HG03280 (cell line): ENCODE measurements at regions not wholly inside any gene's neighbourhood (a gene's known extent, or its start where the extent isn't known, plus 50 kb on each side); places are given as distances from the start of the nearest gene placed in this dataset.
"Not testable (repeated sequence)": the region's sequence is repeated elsewhere in the genome, so short reads cannot be mapped to it uniquely, and the experiment has no call there.

Experiments
- ATAC-seq: cut with Tn5 transposase; IDR thresholded peaks from one replicate; pipeline ENCODE4 v1.9.1; 2021; ENCODE audit warnings: mild to moderate bottlenecking, moderate library complexity; ENCODE audit not compliant: unreplicated experiment

DNA sequence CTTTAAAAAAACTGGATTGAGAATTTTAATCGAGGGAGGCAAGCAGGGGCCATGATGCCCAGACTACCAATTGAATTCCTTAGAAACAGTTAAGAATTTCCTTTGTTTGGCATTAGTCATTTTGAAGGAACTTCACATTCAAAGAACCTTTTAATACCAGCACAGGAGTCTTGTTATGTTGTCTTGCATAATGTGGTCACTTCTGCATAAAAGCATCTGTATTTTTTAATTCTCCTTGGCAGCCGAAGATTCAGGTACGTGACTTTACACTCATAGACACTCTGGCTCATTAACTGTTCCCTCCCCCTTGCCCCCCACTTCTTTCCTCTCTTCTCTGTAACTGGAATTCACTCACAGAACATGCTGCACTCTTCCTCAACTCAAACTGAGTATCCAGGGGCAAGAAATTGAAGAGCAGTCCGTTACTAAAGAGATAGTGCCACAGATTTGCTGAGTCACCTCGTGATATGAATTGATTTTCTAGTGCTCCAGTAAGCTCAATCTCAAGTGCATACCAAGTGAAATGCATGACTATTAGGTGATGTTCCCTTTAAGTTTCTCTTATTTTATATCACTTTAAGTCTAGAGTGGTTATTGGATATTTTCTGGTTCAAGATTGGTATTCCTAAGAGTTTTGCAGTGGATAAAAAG, 572.2 kb upstream of the SOX9 start:
- ATAC-seq, result no peak

DNA sequence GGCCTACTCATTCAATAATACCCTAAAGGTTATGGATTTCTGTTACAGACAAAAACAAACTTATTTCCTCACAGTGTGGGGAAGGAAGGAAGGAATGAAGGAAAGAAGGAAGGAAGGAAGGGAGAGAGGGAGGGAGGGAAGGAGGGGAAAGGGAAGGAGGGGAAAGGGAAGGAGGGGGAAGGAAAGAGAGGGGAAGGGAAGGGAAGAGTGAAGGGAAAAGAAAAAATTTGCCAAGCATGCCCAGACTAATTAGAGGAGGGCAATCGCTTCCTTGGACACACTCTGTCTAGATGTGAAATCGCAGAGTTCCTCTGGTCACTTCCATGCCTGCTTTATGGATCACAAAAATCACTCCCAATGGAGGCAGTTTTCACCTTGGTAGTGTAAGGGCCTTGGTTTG, 570.1 kb upstream of the SOX9 start:
- ATAC-seq, result no peak

DNA sequence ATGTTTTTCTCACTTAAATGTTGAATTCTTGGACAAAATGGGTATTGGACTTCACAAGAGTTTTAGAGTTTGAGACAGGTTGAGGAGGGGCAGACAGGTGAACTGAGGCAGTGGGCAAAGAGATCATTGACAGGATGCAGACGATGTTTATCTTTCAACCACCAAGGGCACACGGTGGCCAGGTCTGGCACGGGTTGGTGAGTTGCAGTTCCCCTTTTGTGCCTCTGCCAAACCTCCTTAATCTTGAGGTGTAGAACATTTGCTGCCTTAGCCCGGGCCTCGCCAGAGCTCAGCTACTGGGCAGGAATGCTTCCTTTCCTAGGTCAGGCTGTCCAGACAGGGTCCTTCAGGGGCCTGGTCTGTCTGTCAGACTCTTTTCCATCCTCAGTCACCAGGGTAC, 567.4 kb upstream of the SOX9 start:
- ATAC-seq, result no peak

DNA sequence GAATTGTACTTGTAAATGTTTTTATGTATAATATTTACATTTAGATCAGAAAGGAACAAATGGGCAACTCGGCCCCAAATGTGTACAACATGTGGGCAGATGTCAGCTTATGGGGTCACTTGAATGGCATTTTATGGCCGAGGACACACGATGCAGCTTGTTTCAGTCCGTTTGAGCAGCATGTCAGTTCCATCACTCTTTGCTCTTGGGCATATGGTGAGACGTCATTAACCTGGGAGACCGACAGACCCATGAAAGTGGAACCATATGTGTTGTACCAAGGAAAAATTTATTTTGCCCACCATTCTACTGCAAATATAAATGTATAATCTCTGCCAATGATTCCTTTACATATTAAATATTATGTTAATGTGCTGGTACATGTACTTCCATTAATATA, 561.9 kb upstream of the SOX9 start:
- ATAC-seq, result no peak

DNA sequence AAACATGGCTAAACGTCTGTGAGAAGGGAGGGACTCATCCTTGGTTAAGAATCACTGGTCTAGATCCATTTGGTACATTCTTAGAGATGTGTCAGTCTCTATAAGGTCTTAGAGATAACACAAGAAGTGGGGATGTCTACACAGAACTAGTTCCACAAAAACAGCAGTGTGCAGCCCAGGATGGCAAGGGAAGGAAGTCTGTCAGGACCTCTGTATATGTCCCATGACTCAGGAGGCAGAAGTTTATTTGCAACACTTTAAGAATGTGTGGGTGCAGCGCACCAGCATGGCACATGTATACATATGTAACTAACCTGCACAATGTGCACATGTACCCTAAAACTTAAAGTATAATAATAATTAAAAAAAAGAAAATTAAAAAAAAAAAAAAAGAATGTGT, 548.5 kb upstream of the SOX9 start:
- no peak for ATAC-seq

DNA sequence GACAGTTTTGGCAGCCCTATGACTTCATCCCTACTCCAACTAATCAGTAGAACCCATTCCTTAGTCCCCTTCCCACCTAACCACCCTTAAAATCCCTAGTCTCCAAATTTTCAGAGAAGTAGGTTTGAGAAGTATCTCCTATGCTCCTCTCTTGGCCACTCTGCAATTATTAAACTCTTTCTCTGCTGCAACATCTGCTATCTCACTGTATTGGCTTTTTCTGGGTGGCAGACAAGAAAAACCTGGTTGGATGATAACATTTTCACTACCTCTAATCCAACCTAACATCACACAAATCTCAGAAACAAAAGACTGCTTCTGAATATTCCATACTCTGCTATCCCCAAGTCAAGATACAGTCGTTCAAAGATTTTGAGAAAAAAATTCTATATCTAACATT, 542.4 kb upstream of the SOX9 start:
- ATAC-seq, result no peak

DNA sequence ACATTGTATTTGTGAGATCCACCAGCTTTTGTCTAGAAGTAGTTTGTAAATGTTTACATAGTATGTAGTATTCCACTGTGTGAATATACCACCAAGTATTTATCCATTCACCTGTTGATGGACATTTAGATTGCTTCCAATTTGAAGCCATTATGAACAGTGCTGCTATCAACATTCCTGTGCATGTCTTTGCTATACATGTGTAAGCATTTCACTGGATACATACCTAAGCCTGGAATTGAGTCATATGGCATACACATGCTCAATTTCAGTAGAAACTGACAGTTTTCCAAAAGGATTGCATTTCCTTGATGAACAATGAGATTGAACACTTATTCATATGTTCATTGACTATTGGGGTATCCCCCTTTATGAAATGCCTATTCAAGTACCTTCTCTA, 540.6 kb upstream of the SOX9 start:
- ATAC-seq, result no peak

DNA sequence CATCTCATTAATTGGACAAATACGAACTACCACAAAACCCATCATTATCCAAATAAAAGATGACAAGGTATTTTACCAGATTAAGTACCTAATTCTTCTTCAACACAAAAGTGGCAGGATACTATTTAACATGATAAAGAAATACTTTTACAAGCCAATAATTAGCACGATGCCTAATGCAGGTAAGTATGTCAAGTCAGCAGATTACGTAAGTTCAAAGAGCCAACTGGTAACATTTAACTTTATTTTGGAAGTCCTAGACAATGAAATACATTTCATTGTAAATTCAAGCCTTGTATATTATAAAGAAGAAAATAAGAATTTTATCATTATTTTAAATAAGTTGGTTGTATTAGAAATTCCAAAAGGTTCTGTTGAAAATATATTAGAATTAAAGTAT, 535.3 kb upstream of the SOX9 start:
- no peak for ATAC-seq

DNA sequence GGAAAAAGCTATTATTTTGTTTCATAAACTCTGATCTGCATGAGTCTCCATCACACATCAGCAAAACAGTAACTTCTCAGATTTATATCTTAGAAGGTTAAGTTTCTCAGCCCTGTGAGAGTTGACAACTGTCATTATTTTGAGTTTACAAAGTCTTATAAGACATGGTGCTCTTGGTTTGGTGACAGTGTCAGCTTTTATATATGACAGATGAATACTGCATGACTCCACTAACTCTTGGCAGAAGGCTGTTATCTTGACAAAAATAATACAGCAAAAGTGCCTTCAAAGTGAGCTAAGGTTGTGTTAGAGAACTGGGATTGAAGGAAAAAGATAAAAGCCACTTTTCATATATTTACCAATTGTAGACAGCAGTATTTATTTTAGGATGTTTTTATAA, 528.4 kb upstream of the SOX9 start:
- no peak for ATAC-seq

DNA sequence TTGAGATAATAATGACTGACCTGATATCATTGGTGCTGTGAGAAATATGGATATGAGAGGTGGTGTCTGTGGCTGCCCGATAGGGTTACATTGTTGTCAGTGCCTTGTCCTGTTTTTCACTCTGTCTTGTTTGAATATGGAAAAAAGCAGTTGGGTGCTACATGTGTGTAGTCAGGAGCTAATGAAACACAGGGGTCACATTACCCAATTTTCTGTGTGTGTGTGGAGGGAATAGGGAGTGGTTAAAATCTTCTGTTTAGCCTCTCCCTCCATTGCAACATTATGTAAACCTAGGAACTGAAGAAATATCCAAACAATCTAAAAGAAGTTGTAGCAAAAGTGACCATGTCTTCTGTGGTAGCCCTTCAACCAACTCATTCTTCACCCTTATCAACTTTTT, 527.7 kb upstream of the SOX9 start:
- ATAC-seq, result no peak

DNA sequence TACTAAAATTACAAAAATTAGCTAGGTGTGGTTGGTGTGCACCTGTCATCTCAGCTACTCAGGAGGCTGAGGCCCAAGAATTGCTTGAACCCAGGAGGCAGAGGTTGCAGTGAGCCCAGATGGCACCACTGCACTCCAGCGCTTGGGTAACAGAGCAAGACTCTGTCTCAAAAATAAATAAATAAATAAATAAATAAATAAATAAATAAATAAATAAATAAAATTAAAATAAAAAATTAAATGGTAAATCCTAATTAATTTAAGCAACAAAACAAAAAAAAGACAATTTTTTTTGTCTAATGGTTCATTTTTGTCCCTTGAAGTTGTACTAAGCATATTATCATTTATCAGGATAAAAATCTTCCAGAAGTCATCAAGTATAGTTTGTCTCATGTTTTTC, 521.2 kb upstream of the SOX9 start:
- ATAC-seq, result not testable (repeated sequence)

DNA sequence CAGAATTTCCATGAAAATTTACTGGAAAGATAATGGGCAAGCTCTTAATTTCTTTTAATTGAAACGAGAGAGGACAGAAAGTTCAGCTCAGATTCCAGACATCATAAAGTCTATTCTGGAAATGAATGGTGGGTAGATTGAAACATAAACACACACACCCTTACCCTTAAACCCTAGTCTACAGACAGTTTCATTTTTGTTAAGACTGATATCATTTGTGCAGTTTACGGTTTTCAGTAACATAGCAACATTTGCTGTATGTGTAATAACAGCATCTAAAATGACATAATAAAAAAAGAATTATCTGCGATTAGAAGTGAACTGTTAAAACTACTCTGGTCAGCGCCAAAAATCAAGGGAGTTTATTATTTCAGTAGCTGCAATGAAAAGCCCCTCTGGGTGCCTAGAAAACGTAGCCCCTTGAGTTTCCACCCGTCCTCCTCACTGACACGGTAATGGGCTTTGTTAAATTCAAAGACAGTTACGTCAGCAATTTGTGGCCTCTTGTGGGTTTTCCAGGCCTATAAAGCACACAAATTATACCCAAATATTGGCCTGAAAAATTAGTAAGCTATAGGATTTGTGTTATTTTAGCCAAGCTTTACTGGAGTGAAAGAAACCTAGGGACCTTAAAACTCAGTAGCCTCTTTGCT, 520.6 kb upstream of the SOX9 start:
- ATAC-seq, result no peak

DNA sequence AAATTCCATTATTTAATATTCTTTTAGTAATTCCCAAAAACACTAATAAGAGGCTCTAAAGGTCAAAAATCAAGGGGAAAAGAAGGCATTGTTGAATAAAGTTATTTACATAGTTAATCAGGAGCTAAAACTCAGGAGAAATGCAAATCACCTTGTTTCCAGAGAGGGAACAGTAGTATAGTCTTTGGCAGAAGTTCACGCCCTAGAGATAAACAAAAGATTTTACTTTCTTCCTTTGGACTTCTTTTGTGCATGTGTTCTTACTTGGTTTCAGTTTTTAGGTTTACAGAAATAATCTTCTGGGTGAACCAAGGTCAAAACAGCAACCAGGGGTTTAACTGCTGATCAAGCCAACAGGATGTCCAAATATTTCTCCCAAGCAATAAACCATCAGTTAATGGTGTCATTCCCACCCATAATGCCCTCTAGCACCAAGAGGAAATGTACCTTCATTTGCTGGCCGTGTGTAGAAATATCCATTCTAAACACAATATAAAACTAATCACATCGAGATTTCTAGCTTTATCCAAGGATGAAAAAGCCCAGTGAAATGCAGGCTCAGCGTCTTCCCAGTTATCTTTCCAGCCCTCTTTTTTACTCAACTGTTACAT, 518.8 kb upstream of the SOX9 start:
- no peak for ATAC-seq

DNA sequence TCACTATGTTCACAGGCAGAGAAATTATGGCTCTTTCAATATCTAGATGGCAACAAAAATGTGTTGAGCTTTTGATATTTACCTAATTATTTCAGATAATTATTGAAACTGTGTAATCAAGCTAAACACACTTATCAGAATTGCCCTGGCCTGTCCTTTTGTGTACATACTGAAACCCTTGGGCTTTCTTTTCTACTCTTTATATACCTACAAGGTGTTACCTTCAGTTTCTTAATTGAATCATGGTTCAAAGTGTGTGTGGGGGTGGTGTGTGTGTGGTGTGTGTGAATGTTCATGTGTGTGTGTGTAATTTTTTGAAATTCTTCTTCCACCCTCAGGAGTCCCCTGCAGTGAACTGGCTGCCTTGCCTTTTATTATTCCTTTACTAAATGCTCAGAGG, 506.8 kb upstream of the SOX9 start:
- no peak for ATAC-seq

DNA sequence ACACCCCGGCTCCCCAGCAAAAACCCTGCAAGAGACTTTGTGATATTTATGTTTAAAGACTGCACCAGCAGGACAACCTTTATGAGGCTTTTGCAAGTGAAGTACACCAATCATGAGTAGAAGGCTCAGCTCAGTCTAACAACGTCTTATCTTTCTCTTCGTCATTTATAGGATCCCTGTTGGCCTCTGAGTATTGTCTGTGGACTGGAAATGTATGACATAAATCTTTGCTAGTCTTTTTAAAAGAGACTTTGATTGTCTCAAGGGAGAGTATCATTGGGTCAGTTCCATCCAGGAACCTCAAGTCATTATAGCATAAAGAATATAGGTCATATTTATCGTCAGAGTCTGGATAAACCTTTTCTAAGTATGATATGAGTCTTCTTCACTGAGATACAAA, 505.0 kb upstream of the SOX9 start:
- ATAC-seq, result no peak

DNA sequence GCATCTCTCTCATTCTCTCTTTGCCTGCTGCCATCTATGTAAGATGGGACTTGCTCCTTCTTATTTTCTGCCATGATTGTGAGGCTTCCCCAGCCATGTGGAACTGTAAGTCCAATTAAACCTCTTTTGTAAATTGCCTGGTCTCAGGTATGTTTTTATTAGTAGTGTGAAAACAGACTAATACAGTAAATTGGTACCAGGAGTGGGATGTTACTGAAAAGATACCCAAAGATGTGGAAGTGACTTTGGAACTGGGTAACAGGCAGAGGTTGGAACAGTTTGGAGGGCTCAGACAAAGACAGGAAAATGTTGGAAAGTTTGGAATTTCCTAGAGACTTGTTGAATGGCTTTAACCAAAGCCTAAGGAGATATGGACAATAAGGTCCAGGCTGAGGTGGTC, 503.1 kb upstream of the SOX9 start:
- not testable (repeated sequence) for ATAC-seq

DNA sequence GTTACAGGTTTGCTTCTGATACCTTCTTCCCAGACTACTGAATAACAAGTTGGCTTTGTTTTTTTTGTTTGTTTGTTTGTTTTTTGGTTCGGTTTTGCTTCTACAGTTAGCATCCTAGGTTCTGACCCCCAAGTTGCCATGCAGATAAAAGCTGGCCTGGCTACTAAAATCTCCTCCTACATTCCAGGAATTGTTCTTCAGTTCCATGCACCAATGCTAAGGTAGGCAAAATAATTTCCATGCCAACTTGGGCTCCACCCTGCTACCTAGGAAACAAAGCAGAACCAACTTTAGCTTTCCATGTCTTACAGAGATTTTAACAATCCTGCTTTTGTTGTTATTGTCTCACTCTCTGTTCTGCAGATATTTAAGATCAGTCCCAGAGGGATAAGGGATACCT, 495.5 kb upstream of the SOX9 start:
- no peak for ATAC-seq

DNA sequence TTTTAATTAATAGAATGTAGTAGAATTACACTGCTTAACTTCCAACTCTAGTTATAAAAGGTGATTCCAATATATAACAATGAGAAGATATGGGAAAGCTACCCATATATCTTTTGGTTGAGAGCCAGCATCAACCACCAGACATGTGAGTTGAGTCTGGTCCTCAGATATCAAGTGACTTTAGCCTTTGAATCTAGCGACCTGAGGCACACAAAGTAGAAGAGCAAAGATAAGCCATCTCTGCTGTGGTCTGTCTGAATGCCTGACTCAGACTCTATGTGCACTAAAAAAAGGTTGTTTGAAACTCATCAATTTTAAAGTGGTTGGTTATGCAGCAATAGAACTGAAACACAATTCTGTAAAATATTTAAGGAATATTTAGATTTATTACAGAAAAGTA, 492.5 kb upstream of the SOX9 start:
- no peak for ATAC-seq

DNA sequence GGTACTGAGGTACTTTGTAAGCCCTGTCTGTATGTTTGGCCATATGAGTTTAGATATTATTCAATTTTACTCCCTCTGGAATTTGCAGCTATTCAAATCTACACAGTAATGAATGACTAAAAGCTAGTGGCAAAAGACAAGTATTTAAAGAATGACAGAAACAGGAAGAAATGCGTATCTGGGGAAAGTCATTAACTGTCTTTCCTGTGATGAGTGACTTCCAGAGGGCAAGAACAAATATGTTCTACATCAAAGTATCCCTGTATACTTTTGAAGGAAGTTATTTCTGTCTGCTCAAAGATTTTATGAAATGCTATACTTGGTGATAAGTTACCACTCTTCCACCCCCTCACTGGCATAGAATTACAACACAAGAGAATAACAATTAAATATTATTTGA, 489.3 kb upstream of the SOX9 start:
- no peak for ATAC-seq

DNA sequence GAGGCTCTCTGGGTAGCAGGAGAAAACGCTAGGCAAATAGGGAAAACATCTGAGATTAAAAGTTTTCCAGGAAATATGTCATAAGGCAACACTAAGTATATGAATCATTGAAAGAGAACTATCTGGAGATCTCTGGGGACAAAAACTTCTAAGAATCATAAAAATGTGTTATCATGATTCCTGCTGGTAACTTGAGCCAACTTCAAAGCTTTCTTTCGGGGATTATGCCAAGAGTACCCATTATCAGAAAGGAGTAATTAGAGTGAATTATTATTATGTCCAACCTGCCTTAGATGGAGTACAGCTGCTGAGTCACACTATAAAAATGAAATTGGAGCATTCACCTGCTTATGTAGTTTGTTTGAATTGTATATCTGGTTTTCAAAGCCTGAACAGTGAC, 488.5 kb upstream of the SOX9 start:
- no peak for ATAC-seq

DNA sequence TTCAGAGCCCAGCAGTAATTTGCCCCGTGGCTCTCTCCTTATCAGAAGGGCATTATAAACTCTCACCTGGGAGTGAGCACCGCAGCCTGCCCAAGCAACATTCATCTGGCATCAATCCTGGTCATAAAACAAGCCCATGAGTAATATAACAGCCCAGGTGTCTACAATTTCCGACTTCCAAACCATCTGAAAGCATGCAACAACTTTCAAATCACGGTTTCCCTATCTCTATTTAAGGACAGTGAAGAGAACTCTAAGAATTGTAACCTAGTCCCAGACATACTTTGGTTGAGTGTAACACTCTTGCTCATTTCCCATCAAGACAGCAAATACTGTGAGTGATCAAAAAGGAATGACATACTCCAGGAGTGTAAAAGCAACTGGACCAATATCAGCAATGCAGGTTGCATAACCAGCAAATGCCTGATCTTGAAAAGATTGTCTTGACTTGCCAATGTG, 487.4 kb upstream of the SOX9 start:
- ATAC-seq, result no peak

DNA sequence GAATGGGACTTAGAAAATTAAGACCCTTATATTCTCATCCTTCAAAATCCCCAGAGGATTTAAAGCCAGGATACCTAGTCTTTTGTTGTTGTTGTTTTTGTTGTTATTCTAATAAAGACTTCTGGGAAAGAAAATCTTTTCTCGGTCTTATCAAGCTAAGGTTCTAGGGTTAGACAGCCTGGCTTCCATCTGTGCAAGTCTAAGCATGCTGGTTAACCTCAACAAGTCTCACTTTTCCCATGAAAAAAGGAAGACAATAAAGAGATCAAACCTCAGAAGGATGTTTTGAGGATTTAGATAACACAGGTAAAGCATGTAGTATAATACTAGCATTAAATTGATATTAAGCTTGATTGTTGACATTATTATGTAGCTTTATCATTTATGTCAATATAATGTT, 486.4 kb upstream of the SOX9 start:
- no peak for ATAC-seq

DNA sequence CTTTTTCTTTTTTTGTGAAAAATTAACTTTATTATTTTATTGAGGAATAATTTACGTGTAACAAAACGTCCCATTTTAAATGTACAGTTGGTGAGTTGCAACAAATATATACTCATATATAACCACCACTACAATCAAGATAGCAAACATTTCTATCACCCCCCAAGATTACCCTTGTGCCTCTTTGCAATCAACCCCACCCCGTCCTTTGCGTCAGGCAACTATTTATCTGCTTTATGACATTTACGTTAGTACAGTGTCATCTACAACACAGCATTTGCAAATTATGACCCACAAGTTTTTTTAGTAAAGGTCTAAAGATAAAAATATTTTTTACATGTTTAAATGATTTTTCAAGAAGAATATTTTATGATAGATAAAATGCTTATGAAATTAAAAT, 485.6 kb upstream of the SOX9 start:
- no peak for ATAC-seq
